ENCODE measurements at regions not wholly inside any gene's neighbourhood (a gene's known extent, or its start where the extent isn't known, plus 50 kb on each side); places are given as distances from the start of the nearest gene placed in this dataset.

DNA sequence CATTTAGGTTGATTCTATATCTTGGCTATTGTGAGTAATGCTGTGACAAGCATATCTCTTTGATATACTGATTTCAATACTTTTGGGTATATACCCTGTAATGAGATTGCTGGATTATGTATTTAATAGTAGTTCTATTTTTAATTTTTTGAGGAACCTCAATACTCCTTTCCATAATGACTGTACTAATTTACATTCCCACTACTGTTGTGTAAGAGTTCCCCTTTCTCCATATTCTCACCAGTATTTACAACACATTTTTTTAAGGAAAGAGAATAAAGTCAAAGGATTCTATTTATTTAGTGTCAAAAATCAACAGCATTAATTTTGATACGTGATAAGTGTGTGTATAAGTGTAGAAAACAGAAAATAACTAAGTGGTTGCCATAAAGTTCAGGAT, 356.4 kb upstream of the EDIL3 start:
- TF ChIP-seq YY1 (IDR thresholded peaks at IDR 0.05; ENCODE audit: insufficient read depth, insufficient read length): no peak
- no peak for TF ChIP-seq SUZ12 (IDR thresholded peaks at IDR 0.05; ENCODE audit: extremely low read depth, insufficient read depth, insufficient read length)
